Endothelial cell of umbilical vein (primary cell): ENCODE measurements at regions not wholly inside any gene's neighbourhood (a gene's known extent, or its start where the extent isn't known, plus 50 kb on each side); places are given as distances from the start of the nearest gene placed in this dataset.

Experiments
- POLR2A ChIP-seq: IDR thresholded peaks from 2 replicates; pipeline ENCODE4 v1.6.1; 2012; ENCODE audit warnings: low read depth, mild to moderate bottlenecking, control low read depth, low read length
- TF ChIP-seq, protein P1 (sequence below), 2 donors: IDR thresholded peaks; 1 replicate in 1 of 2; 2 replicates in 1 of 2; pipeline ENCODE4 v1.5.1; 2011; ENCODE audit warnings: low read length in 2 of 2, mild to moderate bottlenecking in 2 of 2, moderate library complexity in 2 of 2, control low read depth in 1 of 2, inconsistent platforms in 1 of 2, low read depth in 1 of 2; ENCODE audit not compliant: insufficient read depth in 1 of 2; ENCODE audit errors: extremely low read depth in 1 of 2

DNA sequence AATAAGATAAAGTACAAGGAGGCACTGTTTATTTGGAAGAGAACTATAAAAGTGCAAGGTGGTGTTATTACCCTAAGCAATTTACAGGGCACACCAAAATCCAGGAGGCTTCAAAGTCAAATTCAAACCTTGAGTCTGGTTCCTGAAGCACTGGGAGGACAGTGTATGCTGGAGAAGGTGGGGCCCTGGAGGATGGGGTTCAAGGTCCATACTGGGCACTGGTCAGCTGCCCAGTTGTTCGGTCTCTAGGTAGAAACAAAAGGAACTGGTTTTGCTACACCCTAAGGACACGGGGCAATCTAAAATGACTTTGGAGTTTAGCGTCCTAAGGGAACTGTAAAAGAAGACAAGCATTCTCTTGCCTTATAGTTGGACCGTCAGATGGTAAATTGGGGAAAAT, 78.4 kb upstream of the ELMO1 start:
- no peak for TF ChIP-seq POLR2A
- TF ChIP-seq, protein P1, sequence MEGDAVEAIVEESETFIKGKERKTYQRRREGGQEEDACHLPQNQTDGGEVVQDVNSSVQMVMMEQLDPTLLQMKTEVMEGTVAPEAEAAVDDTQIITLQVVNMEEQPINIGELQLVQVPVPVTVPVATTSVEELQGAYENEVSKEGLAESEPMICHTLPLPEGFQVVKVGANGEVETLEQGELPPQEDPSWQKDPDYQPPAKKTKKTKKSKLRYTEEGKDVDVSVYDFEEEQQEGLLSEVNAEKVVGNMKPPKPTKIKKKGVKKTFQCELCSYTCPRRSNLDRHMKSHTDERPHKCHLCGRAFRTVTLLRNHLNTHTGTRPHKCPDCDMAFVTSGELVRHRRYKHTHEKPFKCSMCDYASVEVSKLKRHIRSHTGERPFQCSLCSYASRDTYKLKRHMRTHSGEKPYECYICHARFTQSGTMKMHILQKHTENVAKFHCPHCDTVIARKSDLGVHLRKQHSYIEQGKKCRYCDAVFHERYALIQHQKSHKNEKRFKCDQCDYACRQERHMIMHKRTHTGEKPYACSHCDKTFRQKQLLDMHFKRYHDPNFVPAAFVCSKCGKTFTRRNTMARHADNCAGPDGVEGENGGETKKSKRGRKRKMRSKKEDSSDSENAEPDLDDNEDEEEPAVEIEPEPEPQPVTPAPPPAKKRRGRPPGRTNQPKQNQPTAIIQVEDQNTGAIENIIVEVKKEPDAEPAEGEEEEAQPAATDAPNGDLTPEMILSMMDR (IDR thresholded peaks at IDR 0.05; ENCODE audit: extremely low read depth in 1 of 2, insufficient read depth in 1 of 2, low read depth in 1 of 2, low read length in 2 of 2), result no peak
